Body of pancreas (tissue), 4 donors: ENCODE measurements at regions not wholly inside any gene's neighbourhood (a gene's known extent, or its start where the extent isn't known, plus 50 kb on each side); places are given as distances from the start of the nearest gene placed in this dataset.

Experiments used
- POLR2A ChIP-seq, 3 donors: fragments of 450-650 bp; IDR thresholded peaks; one replicate each; pipeline ENCODE4 v1.6.1; 2016; ENCODE audit warnings: antibody characterized with exemption in 3 of 3, mild to moderate bottlenecking in 2 of 3
- TF ChIP-seq, protein P1 (sequence below), 7 experiments: fragments of 450-650 bp in 4 of 7; fragments of 200-600 bp in 3 of 7; sonication (generic) in 3 of 7; IDR thresholded peaks; one replicate each; pipeline ENCODE4 v1.5.1; 2016 to 2019; ENCODE audit warnings: antibody characterized with exemption in 7 of 7

DNA sequence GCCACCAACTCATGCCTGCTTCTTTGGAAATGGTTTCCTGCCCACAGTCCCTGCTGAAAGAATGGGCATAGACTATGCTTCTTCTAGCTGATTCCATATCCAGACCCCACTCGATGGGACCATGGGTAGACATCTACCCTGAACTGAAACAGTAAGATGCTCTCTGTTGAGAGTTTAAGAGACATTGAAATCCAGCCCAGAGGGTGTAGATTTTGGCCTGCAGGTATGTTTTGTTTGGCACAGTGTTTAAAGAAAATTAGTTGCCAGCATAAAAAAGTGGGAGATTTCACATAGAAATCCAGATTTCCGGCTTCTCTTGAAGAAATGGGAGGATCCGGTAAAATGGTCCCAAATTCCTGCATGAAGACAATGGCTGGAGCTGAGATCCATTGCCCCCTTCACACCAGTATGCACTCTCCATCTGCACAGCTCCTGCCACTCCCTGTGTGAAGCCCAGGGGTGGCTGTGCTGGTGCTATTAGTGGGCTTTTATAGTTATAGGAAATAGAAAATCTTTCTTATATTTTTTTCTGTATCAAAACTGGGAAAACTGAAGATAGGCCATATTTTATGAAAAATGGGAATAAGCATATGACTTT, 218.1 kb downstream of the PTEN start:
- TF ChIP-seq, protein P1, sequence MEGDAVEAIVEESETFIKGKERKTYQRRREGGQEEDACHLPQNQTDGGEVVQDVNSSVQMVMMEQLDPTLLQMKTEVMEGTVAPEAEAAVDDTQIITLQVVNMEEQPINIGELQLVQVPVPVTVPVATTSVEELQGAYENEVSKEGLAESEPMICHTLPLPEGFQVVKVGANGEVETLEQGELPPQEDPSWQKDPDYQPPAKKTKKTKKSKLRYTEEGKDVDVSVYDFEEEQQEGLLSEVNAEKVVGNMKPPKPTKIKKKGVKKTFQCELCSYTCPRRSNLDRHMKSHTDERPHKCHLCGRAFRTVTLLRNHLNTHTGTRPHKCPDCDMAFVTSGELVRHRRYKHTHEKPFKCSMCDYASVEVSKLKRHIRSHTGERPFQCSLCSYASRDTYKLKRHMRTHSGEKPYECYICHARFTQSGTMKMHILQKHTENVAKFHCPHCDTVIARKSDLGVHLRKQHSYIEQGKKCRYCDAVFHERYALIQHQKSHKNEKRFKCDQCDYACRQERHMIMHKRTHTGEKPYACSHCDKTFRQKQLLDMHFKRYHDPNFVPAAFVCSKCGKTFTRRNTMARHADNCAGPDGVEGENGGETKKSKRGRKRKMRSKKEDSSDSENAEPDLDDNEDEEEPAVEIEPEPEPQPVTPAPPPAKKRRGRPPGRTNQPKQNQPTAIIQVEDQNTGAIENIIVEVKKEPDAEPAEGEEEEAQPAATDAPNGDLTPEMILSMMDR (IDR thresholded peaks at IDR 0.05), result no peak
- TF ChIP-seq POLR2A (IDR thresholded peaks at IDR 0.05), result no peak
